Stomach (tissue), 8 donors: ENCODE measurements at regions not wholly inside any gene's neighbourhood (a gene's known extent, or its start where the extent isn't known, plus 50 kb on each side); places are given as distances from the start of the nearest gene placed in this dataset.
"Not testable (repeated sequence)": the region's sequence is repeated elsewhere in the genome, so short reads cannot be mapped to it uniquely, and the experiment has no call there.

Experiments used
- DNase-seq, 2 donors: peaks; one replicate each; pipeline versions ENCODE4 v3.0.0 to v3.0.0-alpha.2; 2013 to 2019
- H3K27ac ChIP-seq, 5 donors: fragments of 200-600 bp in 4 of 5; sonication (generic) in 4 of 5; one replicate each; pipeline ENCODE4 v1.5.1; 2013 to 2019; ENCODE audit warnings: mild to moderate bottlenecking in 1 of 5, moderate library complexity in 1 of 5
- H3K27me3 ChIP-seq, 3 donors: fragments of 200-600 bp; sonication (generic); one replicate each; pipeline ENCODE4 v1.5.1; 2017 to 2019; ENCODE audit warnings: mixed run types in 1 of 3
- H3K36me3 ChIP-seq, 4 donors: fragments of 200-600 bp; sonication (generic); 1 replicate in 3 of 4; 2 replicates in 1 of 4; pipeline ENCODE4 v1.5.1; 2016 to 2019
- H3K4me1 ChIP-seq, 4 donors: fragments of 200-600 bp; sonication (generic); one replicate each; pipeline ENCODE4 v1.5.1; 2016 to 2019
- H3K4me3 ChIP-seq, 4 donors: fragments of 200-600 bp; sonication (generic) in 3 of 4; one replicate each; pipeline ENCODE4 v1.5.1; 2016 to 2019; ENCODE audit warnings: mild to moderate bottlenecking in 1 of 4
- H3K9me3 ChIP-seq, 4 donors: fragments of 200-600 bp; sonication (generic); one replicate each; pipeline ENCODE4 v1.5.1; 2016 to 2019
- EP300 ChIP-seq: sonication (generic); formaldehyde crosslinking; IDR thresholded peaks from one replicate; pipeline ENCODE4 v1.6.1; 2017; ENCODE audit warnings: antibody characterized with exemption
- POLR2A ChIP-seq, 4 donors: fragments of 450-650 bp; IDR thresholded peaks; one replicate each; pipeline ENCODE4 v1.6.1; 2016; ENCODE audit warnings: antibody characterized with exemption in 4 of 4, control low read depth in 2 of 4, mild to moderate bottlenecking in 1 of 4, moderate library complexity in 1 of 4
- POLR2AphosphoS5 ChIP-seq, 3 donors: sonication (generic); formaldehyde crosslinking; IDR thresholded peaks; one replicate each; pipeline ENCODE4 v1.6.1; 2016; ENCODE audit warnings: antibody characterized with exemption in 3 of 3
- WGBS, 5 donors: extraction: QIAGEN DNeasy Blood & Tissue Kit in 3 of 5; methylation state at CpG; one replicate each; pipeline versions ENCODE4 v1.1.5 to v1.1.7; 2013 to 2018; 5-methylcytosine and 5-hydroxymethylcytosine counted together
- intact Hi-C: fragments of 100-400 bp; cut with DNase I; formaldehyde crosslinking; loops from one replicate; pipeline ENCODE4 v1.15.1; 2023; ENCODE audit warnings: low total_unique reads
- TF ChIP-seq, protein P1 (sequence below), 7 experiments: fragments of 450-650 bp in 4 of 7; fragments of 200-600 bp in 3 of 7; sonication (generic) in 3 of 7; IDR thresholded peaks; one replicate each; pipeline ENCODE4 v1.5.1; 2016 to 2019; ENCODE audit warnings: antibody characterized with exemption in 7 of 7, control low read depth in 2 of 7, mild to moderate bottlenecking in 1 of 7
- donor health status: healthy with polysubstance abuse.
- donor health status: Bipolar disorder and iron deficiency.
- donor health status: healthy.

DNA sequence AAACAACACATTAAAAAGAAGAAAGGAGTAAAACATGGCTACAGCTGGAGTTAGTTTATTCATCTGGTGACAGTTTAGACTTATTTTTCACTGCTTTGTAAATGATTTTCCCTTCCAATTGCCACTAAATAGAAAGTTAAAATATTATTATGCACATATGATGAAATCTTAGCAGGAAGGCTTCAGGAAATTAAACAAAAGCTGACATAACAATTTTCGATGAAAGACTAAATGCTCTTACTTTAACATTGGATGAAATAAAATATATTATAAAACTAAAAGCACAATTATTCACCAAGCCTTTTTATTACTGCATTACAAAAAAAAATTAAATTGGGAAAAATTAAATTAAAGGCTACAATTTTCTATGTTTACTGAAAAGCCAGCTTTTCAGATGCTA, 158.0 kb downstream of the MMUT start:
- intact Hi-C loops: no loop called here
- WGBS, 5 donors: 54 to 90% (median 68%) methylated on average over 1 of the region's 1 CpG
- Histone ChIP-seq H3K9me3 (no peaks in the 10 kb centered on the region), H3K27me3 (no peaks in the 10 kb centered on the region), H3K4me1 (no peaks in the 10 kb centered on the region), H3K27ac (no peak overlapping the region), H3K4me3 (no peak overlapping the region), H3K36me3 (no peaks in the 10 kb centered on the region)
- DNase-seq: no peak
- no peak for TF ChIP-seq EP300
- no peak for TF ChIP-seq POLR2AphosphoS5 (IDR thresholded peaks at IDR 0.05)
- TF ChIP-seq, protein P1, sequence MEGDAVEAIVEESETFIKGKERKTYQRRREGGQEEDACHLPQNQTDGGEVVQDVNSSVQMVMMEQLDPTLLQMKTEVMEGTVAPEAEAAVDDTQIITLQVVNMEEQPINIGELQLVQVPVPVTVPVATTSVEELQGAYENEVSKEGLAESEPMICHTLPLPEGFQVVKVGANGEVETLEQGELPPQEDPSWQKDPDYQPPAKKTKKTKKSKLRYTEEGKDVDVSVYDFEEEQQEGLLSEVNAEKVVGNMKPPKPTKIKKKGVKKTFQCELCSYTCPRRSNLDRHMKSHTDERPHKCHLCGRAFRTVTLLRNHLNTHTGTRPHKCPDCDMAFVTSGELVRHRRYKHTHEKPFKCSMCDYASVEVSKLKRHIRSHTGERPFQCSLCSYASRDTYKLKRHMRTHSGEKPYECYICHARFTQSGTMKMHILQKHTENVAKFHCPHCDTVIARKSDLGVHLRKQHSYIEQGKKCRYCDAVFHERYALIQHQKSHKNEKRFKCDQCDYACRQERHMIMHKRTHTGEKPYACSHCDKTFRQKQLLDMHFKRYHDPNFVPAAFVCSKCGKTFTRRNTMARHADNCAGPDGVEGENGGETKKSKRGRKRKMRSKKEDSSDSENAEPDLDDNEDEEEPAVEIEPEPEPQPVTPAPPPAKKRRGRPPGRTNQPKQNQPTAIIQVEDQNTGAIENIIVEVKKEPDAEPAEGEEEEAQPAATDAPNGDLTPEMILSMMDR (IDR thresholded peaks at IDR 0.05): no peak
- no peak for TF ChIP-seq POLR2A (IDR thresholded peaks at IDR 0.05)

DNA sequence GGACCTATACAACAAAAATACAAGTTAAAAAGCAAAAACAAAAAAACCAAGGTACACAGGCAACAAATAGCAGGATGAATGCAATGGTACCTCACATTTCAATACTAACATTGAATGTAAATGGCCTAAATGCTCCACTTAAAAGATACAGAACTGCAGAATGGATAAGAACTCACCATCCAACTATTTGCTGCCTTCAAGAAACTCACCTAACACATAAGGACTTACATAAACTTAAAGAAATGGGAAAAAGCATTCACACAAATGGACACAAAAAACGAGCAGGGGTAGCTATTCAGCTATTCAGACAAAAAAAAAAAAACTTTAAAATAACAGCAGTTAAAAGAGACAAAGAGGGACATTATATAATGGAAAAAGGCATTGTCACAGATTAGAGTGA, 158.7 kb downstream of the MMUT start:
- H3K9me3 ChIP-seq, H3K27ac ChIP-seq, H3K4me3 ChIP-seq, DNase-seq, H3K4me1 ChIP-seq, intact Hi-C loops, H3K27me3 ChIP-seq, H3K36me3 ChIP-seq: not testable (repeated sequence)
- 45 to 58% (median 51%) methylated on average over 1 of the region's 1 CpG for WGBS, 5 donors

DNA sequence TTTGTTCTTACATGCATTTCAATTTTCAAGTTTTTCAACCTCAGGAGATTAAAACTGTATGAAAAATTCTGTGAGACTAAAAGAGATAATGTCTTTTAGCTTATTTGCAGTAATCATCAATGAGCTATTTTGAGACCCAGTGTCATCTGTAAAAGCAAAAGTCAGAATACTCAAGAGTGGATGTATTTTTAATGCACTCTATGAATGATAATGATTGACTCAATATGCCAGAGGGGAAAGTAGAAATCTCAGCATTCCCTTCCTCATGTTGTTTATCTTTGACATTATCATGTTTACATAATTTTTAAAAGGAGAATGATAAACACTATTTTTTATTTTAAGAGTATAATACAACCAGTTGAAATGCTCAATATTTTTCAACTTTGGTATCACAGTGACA, 162.1 kb downstream of the MMUT start:
- TF ChIP-seq POLR2A (IDR thresholded peaks at IDR 0.05): no peak
- no peak for TF ChIP-seq POLR2AphosphoS5 (IDR thresholded peaks at IDR 0.05)
- TF ChIP-seq, protein P1 (IDR thresholded peaks at IDR 0.05): no peak
- TF ChIP-seq EP300: no peak
- DNase-seq: no peak
- Histone ChIP-seq H3K4me3 (no peak overlapping the region), H3K27ac (no peak overlapping the region), H3K4me1 (no peaks in the 10 kb centered on the region), H3K36me3 (no peaks in the 10 kb centered on the region), H3K9me3 (no peaks in the 10 kb centered on the region), H3K27me3 (no peaks in the 10 kb centered on the region)
- intact Hi-C loops: no loop called here

DNA sequence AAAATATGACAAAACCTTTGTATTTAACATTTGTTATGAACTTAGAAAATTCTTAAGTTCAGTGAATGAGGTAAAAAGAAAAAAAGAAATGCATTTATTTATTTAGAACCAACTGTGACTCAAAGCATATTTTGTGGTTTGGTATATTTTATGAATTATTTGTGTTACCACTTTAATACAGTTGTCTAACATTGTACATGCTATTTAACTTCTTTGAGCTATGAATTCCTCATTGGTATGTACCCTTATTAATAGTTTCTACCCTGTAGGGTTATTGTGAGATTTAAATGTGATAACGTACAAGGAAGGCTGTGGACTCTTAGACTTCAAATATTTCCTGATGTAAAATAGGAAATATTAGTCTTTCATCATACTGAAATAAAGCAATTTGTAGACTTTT, 162.6 kb downstream of the MMUT start:
- intact Hi-C loops: no loop called here
- WGBS, 5 donors: 65 to 77% (median 74%) methylated on average over 1 of the region's 1 CpG
- H3K27ac ChIP-seq: no peak overlapping the region
- H3K27me3 ChIP-seq: no peaks in the 10 kb centered on the region
- TF ChIP-seq, protein P1 (IDR thresholded peaks at IDR 0.05): no peak
- no peak for TF ChIP-seq POLR2AphosphoS5 (IDR thresholded peaks at IDR 0.05)
- no peak for TF ChIP-seq POLR2A (IDR thresholded peaks at IDR 0.05)
- no peak for TF ChIP-seq EP300
- no peaks in the 10 kb centered on the region for H3K9me3 ChIP-seq
- H3K36me3 ChIP-seq: no peaks in the 10 kb centered on the region
- no peak overlapping the region for H3K4me3 ChIP-seq
- H3K4me1 ChIP-seq: no peaks in the 10 kb centered on the region
- DNase-seq: no peak

DNA sequence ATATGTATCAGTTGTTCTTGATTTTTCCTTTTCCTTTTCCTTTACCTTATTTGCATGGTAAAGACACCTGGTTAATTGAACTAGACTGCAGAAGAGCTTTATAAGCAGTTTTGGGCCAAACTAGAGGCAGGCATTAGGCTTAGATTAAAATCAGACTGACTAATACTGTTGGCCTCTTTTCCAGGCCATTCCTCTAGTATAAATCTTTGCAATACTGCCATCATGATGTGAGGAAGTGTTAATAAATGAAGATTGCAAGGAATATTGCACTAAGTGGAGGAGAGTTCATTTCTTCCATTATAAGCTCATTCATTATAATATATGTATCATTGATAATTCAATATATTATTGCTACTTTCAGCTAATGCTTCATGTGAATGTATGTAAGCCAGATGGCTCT, 163.8 kb downstream of the MMUT start:
- H3K36me3 ChIP-seq: no peaks in the 10 kb centered on the region
- H3K27me3 ChIP-seq: no peaks in the 10 kb centered on the region
- no peaks in the 10 kb centered on the region for H3K9me3 ChIP-seq
- DNase-seq: no peak
- H3K4me1 ChIP-seq: no peaks in the 10 kb centered on the region
- intact Hi-C loops: no loop called here
- no peak overlapping the region for H3K27ac ChIP-seq
- TF ChIP-seq, protein P1 (IDR thresholded peaks at IDR 0.05): no peak
- no peak for TF ChIP-seq EP300
- no peak for TF ChIP-seq POLR2A (IDR thresholded peaks at IDR 0.05)
- no peak for TF ChIP-seq POLR2AphosphoS5 (IDR thresholded peaks at IDR 0.05)
- no peak overlapping the region for H3K4me3 ChIP-seq
